ENCODE measurements at regions not wholly inside any gene's neighbourhood (a gene's known extent, or its start where the extent isn't known, plus 50 kb on each side); places are given as distances from the start of the nearest gene placed in this dataset.
"Not testable (repeated sequence)": the region's sequence is repeated elsewhere in the genome, so short reads cannot be mapped to it uniquely, and the experiment has no call there.

DNA sequence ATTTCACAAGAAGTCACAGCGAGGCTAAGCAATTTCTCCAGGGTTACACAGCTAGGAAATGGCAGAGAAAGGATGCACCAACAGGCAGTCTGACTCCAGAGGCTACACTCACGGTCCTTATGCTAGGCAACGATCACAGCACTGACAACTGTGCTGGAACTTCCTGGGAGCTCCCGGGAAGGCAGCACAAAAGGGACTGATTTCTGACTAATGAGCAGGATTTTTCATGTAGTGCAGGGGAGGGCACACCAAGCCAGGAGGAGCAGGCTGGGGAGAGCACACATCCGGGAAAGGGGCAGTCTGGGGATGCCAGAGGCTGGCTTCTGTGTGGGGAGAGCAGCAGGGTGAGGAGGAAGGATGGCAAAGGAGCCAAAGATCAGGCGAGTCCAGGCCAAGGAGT, 486.7 kb downstream of the OMA1 start:
- no peak overlapping the region for H3K27ac ChIP-seq
- no peaks in the 10 kb centered on the region for H3K27me3 ChIP-seq (replicated peaks; ENCODE audit: insufficient read depth)
- H3K4me2 ChIP-seq (ENCODE audit: unreplicated experiment) = no peak overlapping the region
- no peaks in the 10 kb centered on the region for H3K9me3 ChIP-seq (ENCODE audit: low read depth)
- no peaks in the 10 kb centered on the region for H3K36me3 ChIP-seq (ENCODE audit: low read depth)
- in situ Hi-C loops (cut with MboI) = no loop called here
- WGBS, 2 experiments (ENCODE audit: low coverage in 1 of 2, low lambda C conversion rate in 2 of 2, missing lambda C conversion rate in 2 of 2) = 11% methylated on average over 6 of the region's 6 CpGs
- H2AFZ ChIP-seq = no peak overlapping the region
- no peak overlapping the region for H3K9ac ChIP-seq
- H3K4me3 ChIP-seq = no peak overlapping the region
- TF ChIP-seq EZH2 (IDR thresholded peaks at IDR 0.05; ENCODE audit: insufficient read depth, poor library complexity, severe bottlenecking) = no peak
- TF ChIP-seq EZH2phosphoT487 (IDR thresholded peaks at IDR 0.05; ENCODE audit: insufficient read depth, low read depth) = no peak
- no peaks in the 10 kb centered on the region for H4K20me1 ChIP-seq (ENCODE audit: insufficient read depth)
- H3K9me2 ChIP-seq (ENCODE audit: insufficient read depth) = no peaks in the 10 kb centered on the region
- no peak for DNase-seq
- H3F3A ChIP-seq (ENCODE audit: insufficient read depth) = no peaks in the 10 kb centered on the region
- no peaks in the 10 kb centered on the region for H3K4me1 ChIP-seq (ENCODE audit: insufficient read depth)
- H3K79me2 ChIP-seq (ENCODE audit: insufficient read depth) = no peaks in the 10 kb centered on the region

DNA sequence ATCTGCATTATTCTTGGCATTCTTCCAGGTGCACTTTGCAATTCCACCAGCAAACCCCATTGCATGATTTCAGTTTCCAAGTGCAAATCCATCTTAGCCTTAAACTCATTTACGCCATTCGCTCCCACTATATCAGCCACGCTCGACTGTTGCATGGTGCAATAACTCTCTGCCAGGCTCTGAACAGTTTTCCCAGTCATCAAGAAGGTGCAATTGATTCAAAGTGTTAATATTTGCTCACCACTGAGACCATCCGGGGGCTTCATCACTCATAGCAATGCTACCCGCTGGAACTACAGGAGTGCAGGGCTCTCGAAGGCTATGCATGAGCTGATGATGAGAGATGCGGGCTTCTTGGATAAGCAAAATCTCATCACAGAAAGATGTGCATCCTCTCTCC, 488.2 kb downstream of the OMA1 start:
- no peaks in the 10 kb centered on the region for H3K9me3 ChIP-seq (ENCODE audit: low read depth)
- no peak overlapping the region for H2AFZ ChIP-seq
- no peak overlapping the region for H3K4me3 ChIP-seq
- H4K20me1 ChIP-seq (ENCODE audit: insufficient read depth) = no peaks in the 10 kb centered on the region
- H3K9me2 ChIP-seq (ENCODE audit: insufficient read depth) = no peaks in the 10 kb centered on the region
- H3K9ac ChIP-seq = no peak overlapping the region
- no peak overlapping the region for H3K4me2 ChIP-seq (ENCODE audit: unreplicated experiment)
- no peaks in the 10 kb centered on the region for H3K79me2 ChIP-seq (ENCODE audit: insufficient read depth)
- no peak overlapping the region for H3K27ac ChIP-seq
- no peaks in the 10 kb centered on the region for H3K4me1 ChIP-seq (ENCODE audit: insufficient read depth)
- 42 to 49% methylated on average over 8 of the region's 8 CpGs for WGBS, 2 experiments (ENCODE audit: low coverage in 1 of 2, low lambda C conversion rate in 2 of 2, missing lambda C conversion rate in 2 of 2)
- no peak for TF ChIP-seq EZH2phosphoT487 (IDR thresholded peaks at IDR 0.05; ENCODE audit: insufficient read depth, low read depth)
- no peak for TF ChIP-seq EZH2 (IDR thresholded peaks at IDR 0.05; ENCODE audit: insufficient read depth, poor library complexity, severe bottlenecking)
- H3K36me3 ChIP-seq (ENCODE audit: low read depth) = no peaks in the 10 kb centered on the region
- H3F3A ChIP-seq (ENCODE audit: insufficient read depth) = no peaks in the 10 kb centered on the region
- no peaks in the 10 kb centered on the region for H3K27me3 ChIP-seq (replicated peaks; ENCODE audit: insufficient read depth)
- in situ Hi-C loops (cut with MboI) = no loop called here
- DNase-seq = no peak

DNA sequence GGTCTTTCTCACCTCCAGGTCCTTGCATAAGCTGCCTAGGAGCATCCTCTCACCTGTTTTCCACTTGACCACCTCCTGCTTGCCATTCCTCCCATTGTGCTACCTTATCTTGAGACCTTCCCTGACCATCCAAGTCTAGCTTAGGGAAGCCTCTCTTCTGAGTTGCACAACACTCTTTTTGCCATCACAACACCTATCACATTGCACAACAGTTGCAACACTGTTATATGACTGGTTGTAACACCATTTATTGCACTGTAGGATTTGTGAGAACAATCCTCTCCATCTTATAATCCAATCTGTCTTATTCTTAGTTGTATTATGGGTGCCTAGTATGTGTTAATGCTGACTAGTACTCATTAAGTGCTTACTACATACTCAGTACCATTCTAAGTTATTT, 488.7 kb downstream of the OMA1 start:
- Histone ChIP-seq H3K36me3 (ENCODE audit: low read depth) (no peaks in the 10 kb centered on the region), H3K4me3 (no peak overlapping the region), H3K79me2 (ENCODE audit: insufficient read depth) (no peaks in the 10 kb centered on the region), H4K20me1 (ENCODE audit: insufficient read depth) (no peaks in the 10 kb centered on the region), H3K4me1 (ENCODE audit: insufficient read depth) (no peaks in the 10 kb centered on the region), H2AFZ (no peak overlapping the region), H3K27me3 (replicated peaks; ENCODE audit: insufficient read depth) (no peaks in the 10 kb centered on the region), H3K27ac (no peak overlapping the region), H3K4me2 (ENCODE audit: unreplicated experiment) (no peak overlapping the region), H3K9ac (no peak overlapping the region), H3F3A (ENCODE audit: insufficient read depth) (no peaks in the 10 kb centered on the region), H3K9me2 (ENCODE audit: insufficient read depth) (no peaks in the 10 kb centered on the region), H3K9me3 (ENCODE audit: low read depth) (no peaks in the 10 kb centered on the region)
- in situ Hi-C loops (cut with MboI) = no loop called here
- TF ChIP-seq EZH2 (IDR thresholded peaks at IDR 0.05; ENCODE audit: insufficient read depth, poor library complexity, severe bottlenecking) (no peak), EZH2phosphoT487 (IDR thresholded peaks at IDR 0.05; ENCODE audit: insufficient read depth, low read depth) (no peak)
- no peak for DNase-seq

DNA sequence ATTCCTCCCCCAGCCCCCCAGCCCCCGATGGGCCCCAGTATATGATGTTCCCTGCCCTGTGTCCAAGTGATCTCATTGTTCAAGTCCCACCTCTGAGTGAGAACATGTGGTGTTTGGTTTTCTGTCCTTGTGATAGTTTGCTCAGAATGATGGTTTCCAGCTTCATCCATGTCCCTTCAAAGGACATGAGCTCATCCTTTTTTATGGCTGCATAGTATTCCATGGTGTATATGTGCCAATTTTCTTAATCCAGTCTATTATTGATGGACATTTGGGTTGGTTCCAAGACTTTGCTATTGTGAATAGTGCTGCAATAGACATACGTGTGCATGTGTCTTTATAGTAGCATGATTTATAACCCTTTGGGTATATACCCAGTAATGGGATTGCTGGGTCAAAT, 495.3 kb downstream of the OMA1 start:
- DNase-seq; H3K4me3 ChIP-seq; H3K4me2 ChIP-seq (ENCODE audit: unreplicated experiment); H3K4me1 ChIP-seq (ENCODE audit: insufficient read depth); H3F3A ChIP-seq (ENCODE audit: insufficient read depth); H3K79me2 ChIP-seq (ENCODE audit: insufficient read depth); H2AFZ ChIP-seq; H4K20me1 ChIP-seq (ENCODE audit: insufficient read depth); H3K27me3 ChIP-seq (replicated peaks; ENCODE audit: insufficient read depth); H3K27ac ChIP-seq; H3K9me2 ChIP-seq (ENCODE audit: insufficient read depth); H3K36me3 ChIP-seq (ENCODE audit: low read depth); H3K9ac ChIP-seq; H3K9me3 ChIP-seq (ENCODE audit: low read depth); in situ Hi-C loops (cut with MboI): not testable (repeated sequence)
- WGBS, 2 experiments (ENCODE audit: low coverage in 1 of 2, low lambda C conversion rate in 2 of 2, missing lambda C conversion rate in 2 of 2) = 59 to 68% methylated on average over 2 of the region's 2 CpGs

DNA sequence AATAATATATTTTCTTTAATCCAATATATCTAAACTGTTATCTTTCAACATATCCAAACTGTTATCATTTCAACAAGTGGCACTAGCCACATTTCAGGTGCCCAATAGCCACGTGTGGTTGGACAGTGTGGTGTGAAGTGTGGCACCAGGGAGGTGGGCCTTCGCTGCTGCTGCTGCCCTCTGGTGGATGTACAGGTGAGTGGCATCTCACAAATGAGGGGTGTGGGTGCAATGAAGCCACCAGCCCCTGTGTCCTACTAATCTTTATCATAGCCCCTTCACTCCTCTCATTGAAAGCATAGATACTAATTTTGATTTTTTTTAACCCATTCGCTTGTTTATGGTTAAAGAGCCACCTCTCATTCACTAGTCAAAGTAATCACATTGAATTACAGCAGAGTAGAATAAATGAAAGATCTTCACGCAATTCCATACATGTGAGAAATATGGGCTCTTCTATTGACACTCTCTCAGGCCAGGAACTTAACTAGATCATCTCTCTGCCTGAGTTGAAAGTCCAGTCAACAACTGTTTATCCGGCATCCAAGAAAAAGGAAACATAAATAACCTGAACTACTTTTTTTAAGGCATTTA, 499.2 kb downstream of the OMA1 start:
- no peak overlapping the region for H3K4me3 ChIP-seq
- in situ Hi-C loops (cut with MboI) = loop anchor here (10.0 to 25.0 kb wide), 2 partner anchors 610 to 1213 kb away; no protein-coding TSS in a partner anchor
- no peaks in the 10 kb centered on the region for H4K20me1 ChIP-seq (ENCODE audit: insufficient read depth)
- no peak overlapping the region for H3K27ac ChIP-seq
- peaks cover 3% of the 10 kb centered on the region; the same call in 1 of the 2 replicates for H3K27me3 ChIP-seq (replicated peaks; ENCODE audit: insufficient read depth)
- 37 to 38% methylated on average over 5 of the region's 5 CpGs for WGBS, 2 experiments (ENCODE audit: low coverage in 1 of 2, low lambda C conversion rate in 2 of 2, missing lambda C conversion rate in 2 of 2)
- no peaks in the 10 kb centered on the region for H3K9me2 ChIP-seq (ENCODE audit: insufficient read depth)
- no peak overlapping the region for H3K9ac ChIP-seq
- H3K4me1 ChIP-seq (ENCODE audit: insufficient read depth) = no peaks in the 10 kb centered on the region
- H3K79me2 ChIP-seq (ENCODE audit: insufficient read depth) = no peaks in the 10 kb centered on the region
- no peaks in the 10 kb centered on the region for H3F3A ChIP-seq (ENCODE audit: insufficient read depth)
- H3K4me2 ChIP-seq (ENCODE audit: unreplicated experiment) = no peak overlapping the region
- H3K36me3 ChIP-seq (ENCODE audit: low read depth) = no peaks in the 10 kb centered on the region
- DNase-seq = peak; percentile 32
- no peak for TF ChIP-seq EZH2 (IDR thresholded peaks at IDR 0.05; ENCODE audit: insufficient read depth, poor library complexity, severe bottlenecking)
- no peak for TF ChIP-seq EZH2phosphoT487 (IDR thresholded peaks at IDR 0.05; ENCODE audit: insufficient read depth, low read depth)
- no peak overlapping the region for H2AFZ ChIP-seq
- H3K9me3 ChIP-seq (ENCODE audit: low read depth) = no peaks in the 10 kb centered on the region
